ENCODE measurements at regions not wholly inside any gene's neighbourhood (a gene's known extent, or its start where the extent isn't known, plus 50 kb on each side); places are given as distances from the start of the nearest gene placed in this dataset.

GRCh38 chr2:150404147-150404546 lies 83.3 kb downstream of the RND3 start:
- H3K9me2 ChIP-seq (replicated peaks; ENCODE audit: low read length): no peaks in the 10 kb centered on the region; the same call in 1 of the 2 replicates
- no peaks in the 10 kb centered on the region for H3K79me2 ChIP-seq (ENCODE audit: low read length)
- ChIA-PET POLR2A (ENCODE audit: unreplicated experiment) (no interaction called here), CTCF (no interaction called here)
- no peak overlapping the region for H3K27ac ChIP-seq (ENCODE audit: low read length)
- no peak overlapping the region for H3K9ac ChIP-seq (ENCODE audit: low read length)
- intact Hi-C loops (cut with micrococcal nuclease): no loop called here
- H3F3A ChIP-seq (ENCODE audit: low read length, unreplicated experiment): no peaks in the 10 kb centered on the region
- H3K9me3 ChIP-seq (ENCODE audit: low read length): no peaks in the 10 kb centered on the region
- H3K36me3 ChIP-seq (ENCODE audit: low read depth, low read length): no peaks in the 10 kb centered on the region
- no peak for DNase-seq
- peaks cover 5% of the 10 kb centered on the region for H3K4me1 ChIP-seq (ENCODE audit: insufficient read depth, low read length)
- TF ChIP-seq, protein P1, sequence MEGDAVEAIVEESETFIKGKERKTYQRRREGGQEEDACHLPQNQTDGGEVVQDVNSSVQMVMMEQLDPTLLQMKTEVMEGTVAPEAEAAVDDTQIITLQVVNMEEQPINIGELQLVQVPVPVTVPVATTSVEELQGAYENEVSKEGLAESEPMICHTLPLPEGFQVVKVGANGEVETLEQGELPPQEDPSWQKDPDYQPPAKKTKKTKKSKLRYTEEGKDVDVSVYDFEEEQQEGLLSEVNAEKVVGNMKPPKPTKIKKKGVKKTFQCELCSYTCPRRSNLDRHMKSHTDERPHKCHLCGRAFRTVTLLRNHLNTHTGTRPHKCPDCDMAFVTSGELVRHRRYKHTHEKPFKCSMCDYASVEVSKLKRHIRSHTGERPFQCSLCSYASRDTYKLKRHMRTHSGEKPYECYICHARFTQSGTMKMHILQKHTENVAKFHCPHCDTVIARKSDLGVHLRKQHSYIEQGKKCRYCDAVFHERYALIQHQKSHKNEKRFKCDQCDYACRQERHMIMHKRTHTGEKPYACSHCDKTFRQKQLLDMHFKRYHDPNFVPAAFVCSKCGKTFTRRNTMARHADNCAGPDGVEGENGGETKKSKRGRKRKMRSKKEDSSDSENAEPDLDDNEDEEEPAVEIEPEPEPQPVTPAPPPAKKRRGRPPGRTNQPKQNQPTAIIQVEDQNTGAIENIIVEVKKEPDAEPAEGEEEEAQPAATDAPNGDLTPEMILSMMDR (conservative IDR thresholded peaks at IDR 0.05; ENCODE audit: low read depth, low read length): no peak
- TF ChIP-seq EZH2 (IDR thresholded peaks at IDR 0.05; ENCODE audit: low read length, unreplicated experiment): no peak
- no peak for TF ChIP-seq EZH2phosphoT487 (IDR thresholded peaks at IDR 0.05; ENCODE audit: borderline replicate concordance, low read length)
- H4K20me1 ChIP-seq (ENCODE audit: low read length): no peaks in the 10 kb centered on the region
- ATAC-seq: no peak
- H3K4me2 ChIP-seq (ENCODE audit: low read length): peak overlapping the region; percentile 60; the same call in 1 of the 2 replicates
- no peak overlapping the region for H3K4me3 ChIP-seq (ENCODE audit: low read length)
- BruUV-seq (replicated peaks): no TSS peak
- H2AFZ ChIP-seq (ENCODE audit: low read length): peak overlapping the region; percentile 73; the same call in 1 of the 2 replicates
- no peaks in the 10 kb centered on the region for H3K27me3 ChIP-seq (ENCODE audit: low read length)

- H3K36me3 ChIP-seq (ENCODE audit: low read depth, low read length): no peaks in the 10 kb centered on the region
- no peak for ATAC-seq
- H4K20me1 ChIP-seq (ENCODE audit: low read length): no peaks in the 10 kb centered on the region
- no peaks in the 10 kb centered on the region for H3F3A ChIP-seq (ENCODE audit: low read length, unreplicated experiment)
- POLR2A ChIA-PET (ENCODE audit: unreplicated experiment): no interaction called here
- intact Hi-C loops (cut with micrococcal nuclease): no loop called here
- H3K9ac ChIP-seq (ENCODE audit: low read length): no peak overlapping the region
- peak overlapping the region; percentile 60 for H3K4me2 ChIP-seq (ENCODE audit: low read length)
- no peak overlapping the region for H3K27ac ChIP-seq (ENCODE audit: low read length)
- H3K27me3 ChIP-seq (ENCODE audit: low read length): no peaks in the 10 kb centered on the region
- peak overlapping the region; percentile 25 for H3K4me3 ChIP-seq (ENCODE audit: low read length)
- peak overlapping the region; percentile 73 for H2AFZ ChIP-seq (ENCODE audit: low read length)
- BruUV-seq (replicated peaks): no TSS peak
- no peaks in the 10 kb centered on the region for H3K79me2 ChIP-seq (ENCODE audit: low read length)
- no peak for DNase-seq
- H3K9me3 ChIP-seq (ENCODE audit: low read length): no peaks in the 10 kb centered on the region
- no peaks in the 10 kb centered on the region; the same call in 1 of the 2 replicates for H3K9me2 ChIP-seq (replicated peaks; ENCODE audit: low read length)
- H3K4me1 ChIP-seq (ENCODE audit: insufficient read depth, low read length): peaks cover 5% of the 10 kb centered on the region
- TF ChIP-seq EZH2 (IDR thresholded peaks at IDR 0.05; ENCODE audit: low read length, unreplicated experiment) (no peak), EZH2phosphoT487 (IDR thresholded peaks at IDR 0.05; ENCODE audit: borderline replicate concordance, low read length) (no peak)
- TF ChIP-seq, protein P1 (conservative IDR thresholded peaks at IDR 0.05; ENCODE audit: low read depth, low read length): no peak
- CTCF ChIA-PET: no interaction called here
These were observed 84.0 kb downstream of the RND3 start for GRCh38 chr2:150403457-150403856.

DNA sequence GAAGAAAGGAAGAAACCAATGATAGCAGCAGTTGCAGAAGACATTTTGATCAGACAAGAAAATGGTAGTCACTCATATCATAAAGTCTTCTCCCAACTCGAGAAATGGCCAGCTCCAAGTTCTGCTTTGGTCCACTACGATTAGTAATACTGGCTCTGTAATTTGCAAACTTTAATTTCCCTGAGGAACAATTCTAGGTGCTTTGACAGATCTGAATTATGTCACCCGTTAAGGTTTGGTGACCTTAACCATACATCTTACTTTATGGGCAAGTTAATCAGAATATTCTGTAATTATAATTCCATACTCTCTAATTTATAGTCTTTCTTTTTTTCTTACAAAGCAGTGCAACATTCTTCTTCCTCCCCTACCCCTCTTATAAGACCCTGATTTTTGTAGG lies 84.5 kb downstream of the RND3 start:
- BruUV-seq (replicated peaks): no TSS peak
- Histone ChIP-seq H3K9me2 (replicated peaks; ENCODE audit: low read length) (no peaks in the 10 kb centered on the region; the same call in 1 of the 2 replicates), H3K36me3 (ENCODE audit: low read depth, low read length) (no peaks in the 10 kb centered on the region), H3K9ac (ENCODE audit: low read length) (no peak overlapping the region), H4K20me1 (ENCODE audit: low read length) (no peaks in the 10 kb centered on the region), H3K4me2 (ENCODE audit: low read length) (no peak overlapping the region), H3K4me3 (ENCODE audit: low read length) (no peak overlapping the region), H3K9me3 (ENCODE audit: low read length) (no peaks in the 10 kb centered on the region), H3K4me1 (ENCODE audit: insufficient read depth, low read length) (peaks cover 5% of the 10 kb centered on the region), H3K27me3 (ENCODE audit: low read length) (no peaks in the 10 kb centered on the region), H3F3A (ENCODE audit: low read length, unreplicated experiment) (no peaks in the 10 kb centered on the region), H2AFZ (ENCODE audit: low read length) (peak overlapping the region; percentile 73), H3K79me2 (ENCODE audit: low read length) (no peaks in the 10 kb centered on the region), H3K27ac (ENCODE audit: low read length) (no peak overlapping the region)
- ChIA-PET POLR2A (ENCODE audit: unreplicated experiment) (no interaction called here), CTCF (no interaction called here)
- no peak for DNase-seq
- intact Hi-C loops (cut with micrococcal nuclease): no loop called here
- no peak for ATAC-seq
- no peak for TF ChIP-seq EZH2phosphoT487 (IDR thresholded peaks at IDR 0.05; ENCODE audit: borderline replicate concordance, low read length)
- no peak for TF ChIP-seq EZH2 (IDR thresholded peaks at IDR 0.05; ENCODE audit: low read length, unreplicated experiment)
- TF ChIP-seq, protein P1 (conservative IDR thresholded peaks at IDR 0.05; ENCODE audit: low read depth, low read length): no peak

Measured in PC-3 (cell line).